Neutrophil (primary cell): ENCODE measurements at regions not wholly inside any gene's neighbourhood (a gene's known extent, or its start where the extent isn't known, plus 50 kb on each side); places are given as distances from the start of the nearest gene placed in this dataset.

Experiments
- H3K27ac ChIP-seq: fragments of 200-600 bp; sonication (generic); 2 replicates; pipeline ENCODE4 v1.5.1; 2016; ENCODE audit warnings: mild to moderate bottlenecking, moderate library complexity
- H3K27me3 ChIP-seq: fragments of 200-600 bp; sonication (generic); 2 replicates; pipeline ENCODE4 v1.6.0; 2016; ENCODE audit warnings: mild to moderate bottlenecking
- H3K36me3 ChIP-seq: fragments of 200-600 bp; sonication (generic); 2 replicates; pipeline ENCODE4 v1.5.1; 2017
- H3K4me1 ChIP-seq, 2 experiments: fragments of 200-600 bp in 1 of 2; sonication (generic) in 1 of 2; 1 replicate in 1 of 2; 2 replicates in 1 of 2; pipeline versions ENCODE4 v1.5.1 to v1.6.1; 2013 to 2016; ENCODE audit warnings: low read depth in 1 of 2, low read length in 1 of 2, mild to moderate bottlenecking in 1 of 2, moderate library complexity in 1 of 2; ENCODE audit not compliant: control insufficient read depth in 1 of 2, insufficient read depth in 1 of 2
- H3K4me3 ChIP-seq, 2 experiments: fragments of 200-600 bp in 1 of 2; sonication (generic) in 1 of 2; 1 replicate in 1 of 2; 2 replicates in 1 of 2; pipeline ENCODE4 v1.5.1; 2013 to 2016; ENCODE audit warnings: low read depth in 1 of 2, low read length in 1 of 2, mild to moderate bottlenecking in 1 of 2, moderate library complexity in 1 of 2
- H3K9me3 ChIP-seq: fragments of 200-600 bp; sonication (generic); 2 replicates; pipeline ENCODE4 v1.5.1; 2016
- CTCF ChIP-seq: fragments of 200-600 bp; sonication (generic); IDR thresholded peaks from 2 replicates; pipeline ENCODE4 v1.5.1; 2016; ENCODE audit warnings: antibody characterized with exemption

- Histone ChIP-seq H3K27ac (no peak overlapping the region), H3K4me1 (no peaks in the 10 kb centered on the region), H3K27me3 (no peaks in the 10 kb centered on the region), H3K4me3 (no peak overlapping the region), H3K9me3 (no peaks in the 10 kb centered on the region), H3K36me3 (no peaks in the 10 kb centered on the region)
- TF ChIP-seq CTCF: no peak
These were observed 78.2 kb downstream of the LIG4 start for GRCh38 chr13:108137176-108137575.

- Histone ChIP-seq H3K4me3 (no peak overlapping the region), H3K36me3 (no peaks in the 10 kb centered on the region), H3K4me1 (no peaks in the 10 kb centered on the region), H3K9me3 (no peaks in the 10 kb centered on the region), H3K27me3 (no peaks in the 10 kb centered on the region), H3K27ac (no peak overlapping the region)
- TF ChIP-seq CTCF: no peak
These were observed 87.9 kb downstream of the LIG4 start for GRCh38 chr13:108127406-108127805.

- no peaks in the 10 kb centered on the region for H3K36me3 ChIP-seq
- no peaks in the 10 kb centered on the region for H3K4me1 ChIP-seq
- no peaks in the 10 kb centered on the region for H3K27me3 ChIP-seq
- no peak overlapping the region for H3K4me3 ChIP-seq
- H3K27ac ChIP-seq: no peak overlapping the region
- no peak for TF ChIP-seq CTCF
- H3K9me3 ChIP-seq: no peaks in the 10 kb centered on the region
These were observed 89.3 kb downstream of the LIG4 start for GRCh38 chr13:108126056-108126455.

GRCh38 chr13:108121406-108121805, 93.9 kb downstream of the LIG4 start:
- Histone ChIP-seq H3K27ac (no peak overlapping the region), H3K4me3 (no peak overlapping the region), H3K4me1 (no peaks in the 10 kb centered on the region), H3K27me3 (no peaks in the 10 kb centered on the region), H3K9me3 (no peaks in the 10 kb centered on the region), H3K36me3 (no peaks in the 10 kb centered on the region)
- TF ChIP-seq CTCF: no peak

GRCh38 chr13:108120856-108121255, 94.5 kb downstream of the LIG4 start:
- no peaks in the 10 kb centered on the region for H3K9me3 ChIP-seq
- H3K27me3 ChIP-seq: no peaks in the 10 kb centered on the region
- no peak overlapping the region for H3K4me3 ChIP-seq
- H3K27ac ChIP-seq: no peak overlapping the region
- no peaks in the 10 kb centered on the region for H3K4me1 ChIP-seq
- no peak for TF ChIP-seq CTCF
- H3K36me3 ChIP-seq: no peaks in the 10 kb centered on the region

GRCh38 chr13:108120302-108120701, 95.0 kb downstream of the LIG4 start:
- H3K4me1 ChIP-seq: no peaks in the 10 kb centered on the region

More at GRCh38 chr13:108120302-108120701, 95.0 kb downstream of the LIG4 start:
- no peak overlapping the region for H3K4me3 ChIP-seq
- no peaks in the 10 kb centered on the region for H3K9me3 ChIP-seq
- no peak for TF ChIP-seq CTCF
- no peak overlapping the region for H3K27ac ChIP-seq
- H3K27me3 ChIP-seq: no peaks in the 10 kb centered on the region
- H3K36me3 ChIP-seq: no peaks in the 10 kb centered on the region
